ENCODE measurements at regions not wholly inside any gene's neighbourhood (a gene's known extent, or its start where the extent isn't known, plus 50 kb on each side); places are given as distances from the start of the nearest gene placed in this dataset.

- no peaks in the 10 kb centered on the region for H3K27me3 ChIP-seq
- H3K36me3 ChIP-seq: no peaks in the 10 kb centered on the region
- peaks cover 7% of the 10 kb centered on the region for H3K4me1 ChIP-seq (ENCODE audit: insufficient read depth)
- intact Hi-C loops (cut with DNase I): no loop called here
- TF ChIP-seq CTCF (IDR thresholded peaks at IDR 0.05) (no peak), POLR2A (IDR thresholded peaks at IDR 0.05) (no peak), EP300 (IDR thresholded peaks at IDR 0.05) (no peak)
- no peak overlapping the region for H3K27ac ChIP-seq
- H3K9me3 ChIP-seq: no peaks in the 10 kb centered on the region
- no peak overlapping the region for H3K4me3 ChIP-seq
- no peak for DNase-seq
- WGBS, 3 donors: 33 to 60% (median 52%) methylated on average over 7 of the region's 7 CpGs
Observed at GRCh38 chr17:72588561-72588960, 467.7 kb downstream of the SOX9 start.

- Histone ChIP-seq H3K27ac (no peak overlapping the region), H3K9me3 (no peaks in the 10 kb centered on the region), H3K36me3 (no peaks in the 10 kb centered on the region), H3K4me3 (no peak overlapping the region), H3K4me1 (ENCODE audit: insufficient read depth) (peaks cover 7% of the 10 kb centered on the region), H3K27me3 (no peaks in the 10 kb centered on the region)
- intact Hi-C loops (cut with DNase I): no loop called here
- 56 to 70% (median 61%) methylated on average over 11 of the region's 11 CpGs for WGBS, 3 donors
- DNase-seq: no peak
- no peak for TF ChIP-seq CTCF (IDR thresholded peaks at IDR 0.05)
- no peak for TF ChIP-seq POLR2A (IDR thresholded peaks at IDR 0.05)
- TF ChIP-seq EP300 (IDR thresholded peaks at IDR 0.05): no peak
Observed at GRCh38 chr17:72588961-72589360, 468.1 kb downstream of the SOX9 start.

GRCh38 chr17:72590382-72590781 is 469.6 kb downstream of the SOX9 start:
- intact Hi-C loops (cut with DNase I): no loop called here
- DNase-seq: no peak
- no peak overlapping the region for H3K27ac ChIP-seq
- H3K9me3 ChIP-seq: no peaks in the 10 kb centered on the region
- H3K4me1 ChIP-seq (ENCODE audit: insufficient read depth): peaks cover 7% of the 10 kb centered on the region
- WGBS, 3 donors: 28 to 38% (median 36%) methylated on average over 3 of the region's 3 CpGs
- H3K4me3 ChIP-seq: no peak overlapping the region
- H3K36me3 ChIP-seq: no peaks in the 10 kb centered on the region
- no peaks in the 10 kb centered on the region for H3K27me3 ChIP-seq
- TF ChIP-seq CTCF (IDR thresholded peaks at IDR 0.05): no peak
- no peak for TF ChIP-seq POLR2A (IDR thresholded peaks at IDR 0.05)
- no peak for TF ChIP-seq EP300 (IDR thresholded peaks at IDR 0.05)

- TF ChIP-seq POLR2A (IDR thresholded peaks at IDR 0.05) (no peak), EP300 (IDR thresholded peaks at IDR 0.05) (no peak), CTCF (IDR thresholded peaks at IDR 0.05) (no peak)
- DNase-seq: no peak
- no peaks in the 10 kb centered on the region for H3K9me3 ChIP-seq
- intact Hi-C loops (cut with DNase I): no loop called here
- peaks cover 7% of the 10 kb centered on the region for H3K4me1 ChIP-seq (ENCODE audit: insufficient read depth)
- 42 to 52% (median 51%) methylated on average over 9 of the region's 9 CpGs for WGBS, 3 donors
- H3K4me3 ChIP-seq: no peak overlapping the region
- H3K27ac ChIP-seq: no peak overlapping the region
- H3K27me3 ChIP-seq: no peaks in the 10 kb centered on the region
- H3K36me3 ChIP-seq: no peaks in the 10 kb centered on the region
Observed at GRCh38 chr17:72590882-72591281, 470.1 kb downstream of the SOX9 start.

Measured in ovary (tissue), 7 donors.